ENCODE measurements at regions not wholly inside any gene's neighbourhood (a gene's known extent, or its start where the extent isn't known, plus 50 kb on each side); places are given as distances from the start of the nearest gene placed in this dataset.
"Not testable (repeated sequence)": the region's sequence is repeated elsewhere in the genome, so short reads cannot be mapped to it uniquely, and the experiment has no call there.

- H3K9ac ChIP-seq (ENCODE audit: low read length): no peak overlapping the region
- no peaks in the 10 kb centered on the region for H3K27me3 ChIP-seq (ENCODE audit: low read length)
- H3K4me1 ChIP-seq (ENCODE audit: low read length): no peaks in the 10 kb centered on the region
- no peaks in the 10 kb centered on the region for H4K20me1 ChIP-seq (ENCODE audit: insufficient read depth, low read depth, low read length)
- no peaks in the 10 kb centered on the region for H3K9me2 ChIP-seq (replicated peaks; ENCODE audit: insufficient read depth, low read length)
- H3K79me2 ChIP-seq (ENCODE audit: low read length): no peaks in the 10 kb centered on the region
- DNase-seq: no peak
- H3K4me3 ChIP-seq (ENCODE audit: low read length): no peak overlapping the region
- 0 out of 2 replicates have a peak, but pooled peaks cover 6% of the 10 kb centered on the region for H3K9me3 ChIP-seq (ENCODE audit: low read length)
- no peak overlapping the region for H3K4me2 ChIP-seq (ENCODE audit: low read depth, low read length, poor library complexity, severe bottlenecking)
- H3K36me3 ChIP-seq (ENCODE audit: insufficient read depth, low read length): no peaks in the 10 kb centered on the region
- no peak overlapping the region for H2AFZ ChIP-seq (ENCODE audit: low read length)
- H3K27ac ChIP-seq (ENCODE audit: low read length): no peak overlapping the region
These were observed 335.1 kb upstream of the CNTN6 start for GRCh38 chr3:757711-758110.

- no peaks in the 10 kb centered on the region for H3K9me2 ChIP-seq (replicated peaks; ENCODE audit: insufficient read depth, low read length)
These were observed 333.7 kb upstream of the CNTN6 start for GRCh38 chr3:759106-759505.

GRCh38 chr3:773433-773832 lies 319.4 kb upstream of the CNTN6 start:
- not testable (repeated sequence) for H3K36me3 ChIP-seq (ENCODE audit: insufficient read depth, low read length); H3K79me2 ChIP-seq (ENCODE audit: low read length); H2AFZ ChIP-seq (ENCODE audit: low read length); H3K4me1 ChIP-seq (ENCODE audit: low read length); H3K27ac ChIP-seq (ENCODE audit: low read length); DNase-seq; H4K20me1 ChIP-seq (ENCODE audit: insufficient read depth, low read depth, low read length); H3K27me3 ChIP-seq (ENCODE audit: low read length); H3K9ac ChIP-seq (ENCODE audit: low read length); H3K9me3 ChIP-seq (ENCODE audit: low read length); H3K4me2 ChIP-seq (ENCODE audit: low read depth, low read length, poor library complexity, severe bottlenecking); H3K9me2 ChIP-seq (replicated peaks; ENCODE audit: insufficient read depth, low read length); H3K4me3 ChIP-seq (ENCODE audit: low read length)

More at GRCh38 chr3:759106-759505, 333.7 kb upstream of the CNTN6 start:
- H3K36me3 ChIP-seq (ENCODE audit: insufficient read depth, low read length): no peaks in the 10 kb centered on the region
- no peaks in the 10 kb centered on the region for H4K20me1 ChIP-seq (ENCODE audit: insufficient read depth, low read depth, low read length)
- H3K4me1 ChIP-seq (ENCODE audit: low read length): no peaks in the 10 kb centered on the region
- no peak overlapping the region for H3K4me3 ChIP-seq (ENCODE audit: low read length)
- no peaks in the 10 kb centered on the region for H3K27me3 ChIP-seq (ENCODE audit: low read length)
- H3K4me2 ChIP-seq (ENCODE audit: low read depth, low read length, poor library complexity, severe bottlenecking): no peak overlapping the region
- no peak overlapping the region for H2AFZ ChIP-seq (ENCODE audit: low read length)
- no peak for DNase-seq
- H3K27ac ChIP-seq (ENCODE audit: low read length): no peak overlapping the region
- H3K79me2 ChIP-seq (ENCODE audit: low read length): no peaks in the 10 kb centered on the region
- H3K9ac ChIP-seq (ENCODE audit: low read length): no peak overlapping the region
- 0 out of 2 replicates have a peak, but pooled peaks cover 6% of the 10 kb centered on the region for H3K9me3 ChIP-seq (ENCODE audit: low read length)

- Histone ChIP-seq H2AFZ (ENCODE audit: low read length) (no peak overlapping the region), H3K9ac (ENCODE audit: low read length) (no peak overlapping the region), H3K9me3 (ENCODE audit: low read length) (no peaks in the 10 kb centered on the region), H3K79me2 (ENCODE audit: low read length) (no peaks in the 10 kb centered on the region), H3K27me3 (ENCODE audit: low read length) (no peaks in the 10 kb centered on the region), H4K20me1 (ENCODE audit: insufficient read depth, low read depth, low read length) (no peaks in the 10 kb centered on the region), H3K4me3 (ENCODE audit: low read length) (no peak overlapping the region), H3K27ac (ENCODE audit: low read length) (no peak overlapping the region), H3K9me2 (replicated peaks; ENCODE audit: insufficient read depth, low read length) (no peaks in the 10 kb centered on the region), H3K4me1 (ENCODE audit: low read length) (no peaks in the 10 kb centered on the region), H3K4me2 (ENCODE audit: low read depth, low read length, poor library complexity, severe bottlenecking) (no peak overlapping the region), H3K36me3 (ENCODE audit: insufficient read depth, low read length) (no peaks in the 10 kb centered on the region)
- DNase-seq: no peak
These were observed 317.5 kb upstream of the CNTN6 start for GRCh38 chr3:775178-775880.

- Histone ChIP-seq H3K36me3 (ENCODE audit: insufficient read depth, low read length) (no peaks in the 10 kb centered on the region), H3K4me2 (ENCODE audit: low read depth, low read length, poor library complexity, severe bottlenecking) (no peak overlapping the region), H3K9ac (ENCODE audit: low read length) (no peak overlapping the region)
These were observed 312.3 kb upstream of the CNTN6 start for GRCh38 chr3:780505-780904.

GRCh38 chr3:791442-791841 lies 301.4 kb upstream of the CNTN6 start:
- Histone ChIP-seq H2AFZ (ENCODE audit: low read length) (no peak overlapping the region), H3K4me3 (ENCODE audit: low read length) (no peak overlapping the region), H3K36me3 (ENCODE audit: insufficient read depth, low read length) (no peaks in the 10 kb centered on the region), H3K9me2 (replicated peaks; ENCODE audit: insufficient read depth, low read length) (no peaks in the 10 kb centered on the region), H3K4me1 (ENCODE audit: low read length) (no peaks in the 10 kb centered on the region), H3K79me2 (ENCODE audit: low read length) (no peaks in the 10 kb centered on the region), H3K9me3 (ENCODE audit: low read length) (no peaks in the 10 kb centered on the region), H3K27ac (ENCODE audit: low read length) (no peak overlapping the region), H3K27me3 (ENCODE audit: low read length) (no peaks in the 10 kb centered on the region), H4K20me1 (ENCODE audit: insufficient read depth, low read depth, low read length) (no peaks in the 10 kb centered on the region), H3K4me2 (ENCODE audit: low read depth, low read length, poor library complexity, severe bottlenecking) (no peak overlapping the region), H3K9ac (ENCODE audit: low read length) (no peak overlapping the region)
- no peak for DNase-seq

More at GRCh38 chr3:780505-780904, 312.3 kb upstream of the CNTN6 start:
- Histone ChIP-seq H3K9me3 (ENCODE audit: low read length) (no peaks in the 10 kb centered on the region), H3K27ac (ENCODE audit: low read length) (no peak overlapping the region), H3K4me3 (ENCODE audit: low read length) (no peak overlapping the region), H3K9me2 (replicated peaks; ENCODE audit: insufficient read depth, low read length) (no peaks in the 10 kb centered on the region), H3K4me1 (ENCODE audit: low read length) (no peaks in the 10 kb centered on the region), H3K27me3 (ENCODE audit: low read length) (no peaks in the 10 kb centered on the region), H4K20me1 (ENCODE audit: insufficient read depth, low read depth, low read length) (no peaks in the 10 kb centered on the region), H2AFZ (ENCODE audit: low read length) (no peak overlapping the region), H3K79me2 (ENCODE audit: low read length) (no peaks in the 10 kb centered on the region)
- no peak for DNase-seq

GRCh38 chr3:792630-793029 lies 300.2 kb upstream of the CNTN6 start:
- no peak overlapping the region for H3K27ac ChIP-seq (ENCODE audit: low read length)
- H3K79me2 ChIP-seq (ENCODE audit: low read length): no peaks in the 10 kb centered on the region
- no peaks in the 10 kb centered on the region for H3K27me3 ChIP-seq (ENCODE audit: low read length)
- no peaks in the 10 kb centered on the region for H3K9me3 ChIP-seq (ENCODE audit: low read length)
- H3K4me2 ChIP-seq (ENCODE audit: low read depth, low read length, poor library complexity, severe bottlenecking): no peak overlapping the region
- H3K9ac ChIP-seq (ENCODE audit: low read length): no peak overlapping the region
- no peak overlapping the region for H2AFZ ChIP-seq (ENCODE audit: low read length)
- no peak overlapping the region for H3K4me3 ChIP-seq (ENCODE audit: low read length)
- DNase-seq: no peak
- H3K9me2 ChIP-seq (replicated peaks; ENCODE audit: insufficient read depth, low read length): no peaks in the 10 kb centered on the region
- H3K36me3 ChIP-seq (ENCODE audit: insufficient read depth, low read length): no peaks in the 10 kb centered on the region
- H4K20me1 ChIP-seq (ENCODE audit: insufficient read depth, low read depth, low read length): no peaks in the 10 kb centered on the region
- no peaks in the 10 kb centered on the region for H3K4me1 ChIP-seq (ENCODE audit: low read length)

- no peak overlapping the region for H3K9ac ChIP-seq (ENCODE audit: low read length)
- no peak for DNase-seq
- no peak overlapping the region for H3K4me3 ChIP-seq (ENCODE audit: low read length)
- H3K36me3 ChIP-seq (ENCODE audit: insufficient read depth, low read length): no peaks in the 10 kb centered on the region
- no peaks in the 10 kb centered on the region for H3K27me3 ChIP-seq (ENCODE audit: low read length)
- H3K79me2 ChIP-seq (ENCODE audit: low read length): no peaks in the 10 kb centered on the region
- no peak overlapping the region for H3K4me2 ChIP-seq (ENCODE audit: low read depth, low read length, poor library complexity, severe bottlenecking)
- no peaks in the 10 kb centered on the region for H3K9me3 ChIP-seq (ENCODE audit: low read length)
- H2AFZ ChIP-seq (ENCODE audit: low read length): no peak overlapping the region
- no peaks in the 10 kb centered on the region for H3K4me1 ChIP-seq (ENCODE audit: low read length)
- H3K27ac ChIP-seq (ENCODE audit: low read length): no peak overlapping the region
- no peaks in the 10 kb centered on the region for H3K9me2 ChIP-seq (replicated peaks; ENCODE audit: insufficient read depth, low read length)
- H4K20me1 ChIP-seq (ENCODE audit: insufficient read depth, low read depth, low read length): no peaks in the 10 kb centered on the region
These were observed 288.6 kb upstream of the CNTN6 start for GRCh38 chr3:804211-804610.
